ENCODE measurements at regions not wholly inside any gene's neighbourhood (a gene's known extent, or its start where the extent isn't known, plus 50 kb on each side); places are given as distances from the start of the nearest gene placed in this dataset.
A peak's percentile ranks its signal among the peaks of the same experiment; 100 is the strongest.

- H3K27ac ChIP-seq, result no peak overlapping the region
- TF ChIP-seq CTCF (conservative IDR thresholded peaks at IDR 0.05), result peak; percentile 31
Measured at GRCh38 chr11:29634244-29634643, 382.6 kb downstream of the KCNA4 start.

- TF ChIP-seq CTCF (conservative IDR thresholded peaks at IDR 0.05), result no peak
- no peak overlapping the region for H3K27ac ChIP-seq
Measured at GRCh38 chr11:29629286-29629685, 387.5 kb downstream of the KCNA4 start.

GRCh38 chr11:29628609-29629008 is 388.2 kb downstream of the KCNA4 start:
- H3K27ac ChIP-seq, result no peak overlapping the region
- no peak for TF ChIP-seq CTCF (conservative IDR thresholded peaks at IDR 0.05)

GRCh38 chr11:29627541-29627940 is 389.3 kb downstream of the KCNA4 start:
- TF ChIP-seq CTCF (conservative IDR thresholded peaks at IDR 0.05), result no peak
- H3K27ac ChIP-seq, result no peak overlapping the region

GRCh38 chr11:29623144-29623722 is 393.6 kb downstream of the KCNA4 start:
- H3K27ac ChIP-seq, result no peak overlapping the region
- TF ChIP-seq CTCF (conservative IDR thresholded peaks at IDR 0.05), result no peak

- TF ChIP-seq CTCF (conservative IDR thresholded peaks at IDR 0.05), result no peak
- H3K27ac ChIP-seq, result no peak overlapping the region
Measured at GRCh38 chr11:29616611-29617010, 400.2 kb downstream of the KCNA4 start.

- no peak for TF ChIP-seq CTCF (conservative IDR thresholded peaks at IDR 0.05)
- no peak overlapping the region for H3K27ac ChIP-seq
Measured at GRCh38 chr11:29612423-29612822, 404.4 kb downstream of the KCNA4 start.
